GM12878 (cell line): ENCODE measurements at regions not wholly inside any gene's neighbourhood (a gene's known extent, or its start where the extent isn't known, plus 50 kb on each side); places are given as distances from the start of the nearest gene placed in this dataset.

ENCODE experiments used
- ATAC-seq: fragments of 200-7000 bp; cut with Tn5 transposase; 3 replicates; pipeline ENCODE4 v1.9.1; 2020; ENCODE audit warnings: mild to moderate bottlenecking, moderate library complexity
- BruUV-seq: library from RNA; stranded (reverse); fragments of 400-500 nt; replicated peaks from 2 replicates; lab custom pipeline; 2021; lab: Mats Ljungman, UMichigan
- CTCF ChIA-PET: fragments of 300-600 bp; sonication (Branson Sonifier 250); formaldehyde crosslinking; extraction: SDS; loops from one replicate; lab custom pipeline; 2021; ENCODE audit warnings: inconsistent platforms; lab: Yijun Ruan, JAX
- POLR2A ChIA-PET: fragments of 350-600 bp; formaldehyde crosslinking; extraction: SDS; loops from one replicate; lab custom pipeline; 2021; ENCODE audit warnings: inconsistent platforms; lab: Charles Lee
- RAD21 ChIA-PET: fragments of 300-600 bp; sonication (Branson Sonifier 250); formaldehyde crosslinking; loops from one replicate; lab custom pipeline; 2023; ENCODE audit warnings: antibody characterized with exemption; ENCODE audit not compliant: unreplicated experiment; lab: Charles Lee
- SMC1A ChIA-PET: fragments of 300-600 bp; sonication (Branson Sonifier 250); formaldehyde crosslinking; loops from one replicate; lab custom pipeline; 2023; ENCODE audit not compliant: unreplicated experiment, uncharacterized antibody; lab: Charles Lee
- DNase-seq: peaks from one replicate; pipeline ENCODE4 v3.0.0-alpha.2; 2011; ENCODE audit warnings: low read depth, low spot score
- FAIRE-seq: peaks from 3 replicates; lab custom pipeline; 2011; peaks lifted over from hg19 to GRCh38; lab: Jason Lieb, UNC
- H2AFZ ChIP-seq: 2 replicates; pipeline ENCODE4 v1.6.0; 2011; ENCODE audit warnings: low read depth, low read length, control low read depth; ENCODE audit not compliant: control insufficient read depth
- H3K27ac ChIP-seq: 2 replicates; pipeline ENCODE4 v1.5.1; 2011; ENCODE audit warnings: control low read depth; ENCODE audit not compliant: control insufficient read depth, insufficient read depth
- H3K27me3 ChIP-seq, 2 experiments: replicated peaks in 1 of 2; 2 replicates each; pipeline versions ENCODE4 v1.6.0 to v1.6.1; 2011; ENCODE audit warnings: low read length in 1 of 2; ENCODE audit not compliant: control insufficient read depth in 2 of 2, insufficient read depth in 2 of 2
- H3K36me3 ChIP-seq, 2 experiments: 2 replicates each; pipeline ENCODE4 v1.5.1; 2011; ENCODE audit warnings: low read length in 1 of 2; ENCODE audit not compliant: control insufficient read depth in 2 of 2, insufficient read depth in 2 of 2
- H3K4me1 ChIP-seq: 2 replicates; pipeline ENCODE4 v1.6.1; 2011; ENCODE audit warnings: mild to moderate bottlenecking, low read length, moderate library complexity, mixed read lengths; ENCODE audit not compliant: control insufficient read depth, insufficient read depth
- H3K4me2 ChIP-seq: 2 replicates; pipeline ENCODE4 v1.6.0; 2011; ENCODE audit warnings: control low read depth; ENCODE audit not compliant: control insufficient read depth, insufficient read depth
- H3K4me3 ChIP-seq: fragments of 200-600 bp; sonication (generic); 2 replicates; pipeline ENCODE4 v1.5.1; 2016
- H3K79me2 ChIP-seq: 2 replicates; pipeline ENCODE4 v1.6.0; 2011; ENCODE audit warnings: low read length; ENCODE audit not compliant: control insufficient read depth, insufficient read depth
- H3K9ac ChIP-seq: 2 replicates; pipeline ENCODE4 v1.8.0; 2011; ENCODE audit warnings: low read length, control low read depth, mixed read lengths; ENCODE audit not compliant: control insufficient read depth, insufficient read depth
- H3K9me3 ChIP-seq: replicated peaks from 3 replicates; pipeline ENCODE4 v1.5.1; 2011; ENCODE audit warnings: mild to moderate bottlenecking, low read length; ENCODE audit not compliant: control insufficient read depth, insufficient read depth
- H4K20me1 ChIP-seq: 2 replicates; pipeline ENCODE4 v1.6.0; 2011; ENCODE audit not compliant: control insufficient read depth, insufficient read depth
- BRCA1 ChIP-seq: IDR thresholded peaks from 2 replicates; pipeline ENCODE4 v1.6.1; 2011; ENCODE audit warnings: low read depth, low read length, improper control_type of control experiment
- IRF5 ChIP-seq: fragments of 450-650 bp; IDR thresholded peaks from 2 replicates; pipeline ENCODE4 v1.6.1; 2017; ENCODE audit warnings: borderline replicate concordance
- JUND ChIP-seq: IDR thresholded peaks from 2 replicates; pipeline ENCODE4 v1.6.1; 2012; ENCODE audit warnings: low read depth, mild to moderate bottlenecking, low read length, improper control_type of control experiment, moderate library complexity
- KAT2A ChIP-seq: conservative IDR thresholded peaks from 2 replicates; pipeline ENCODE4 v1.6.1; 2011; ENCODE audit warnings: low read depth, low read length; ENCODE audit not compliant: control insufficient read depth
- MEF2A ChIP-seq: IDR thresholded peaks from 2 replicates; pipeline ENCODE4 v1.6.1; 2011; ENCODE audit warnings: low read depth, mild to moderate bottlenecking, low read length, moderate library complexity; ENCODE audit not compliant: insufficient read depth
- NRF1 ChIP-seq: conservative IDR thresholded peaks from 2 replicates; pipeline ENCODE4 v1.6.1; 2011; ENCODE audit warnings: mild to moderate bottlenecking, low read depth, low read length, improper control_type of control experiment
- SREBF2 ChIP-seq: IDR thresholded peaks from 2 replicates; pipeline ENCODE4 v1.6.1; 2012; ENCODE audit warnings: mild to moderate bottlenecking, low read length
- TAF1 ChIP-seq: IDR thresholded peaks from 2 replicates; pipeline ENCODE4 v1.6.1; 2011; ENCODE audit warnings: mild to moderate bottlenecking, low read depth, low read length, borderline replicate concordance
- TCF3 ChIP-seq: IDR thresholded peaks from 2 replicates; pipeline ENCODE4 v1.6.1; 2012; ENCODE audit warnings: low read depth, mild to moderate bottlenecking, low read length, borderline replicate concordance; ENCODE audit not compliant: insufficient read depth
- USF2 ChIP-seq: IDR thresholded peaks from 2 replicates; pipeline ENCODE4 v1.6.1; 2011; ENCODE audit warnings: low read depth, low read length, improper control_type of control experiment, borderline replicate concordance
- YBX1 ChIP-seq: fragments of 450-650 bp; IDR thresholded peaks from 2 replicates; pipeline ENCODE4 v1.6.1; 2016; ENCODE audit warnings: antibody characterized with exemption
- YY1 ChIP-seq: IDR thresholded peaks from 2 replicates; pipeline ENCODE4 v1.6.1; 2011; ENCODE audit warnings: low read depth, mild to moderate bottlenecking, low read length
- ZNF592 ChIP-seq: fragments of 450-650 bp; IDR thresholded peaks from 2 replicates; pipeline ENCODE4 v1.6.1; 2017; ENCODE audit warnings: mild to moderate bottlenecking, moderate library complexity
- ZSCAN29 ChIP-seq: fragments of 450-650 bp; IDR thresholded peaks from 2 replicates; pipeline ENCODE4 v1.6.1; 2017; ENCODE audit warnings: mild to moderate bottlenecking, moderate library complexity
- ZZZ3 ChIP-seq: IDR thresholded peaks from 2 replicates; pipeline ENCODE4 v1.6.1; 2011; ENCODE audit warnings: low read depth; ENCODE audit not compliant: control insufficient read depth, insufficient read length
- WGBS: methylation state at CpG from one replicate; pipeline ENCODE4 v1.1.6; 2016; ENCODE audit warnings: low lambda C conversion rate; ENCODE audit not compliant: insufficient replicate concordance, insufficient coverage; ENCODE audit errors: missing lambda C conversion rate; 5-methylcytosine and 5-hydroxymethylcytosine counted together
- in situ Hi-C: fragments of 300-500 bp; cut with MboI; formaldehyde crosslinking; loops from 9 replicates; pipeline ENCODE4 v1.14.3; 2018; ENCODE audit warnings: mixed read lengths
- intact Hi-C: fragments of 100-400 bp; cut with micrococcal nuclease; formaldehyde crosslinking; loops from one replicate; pipeline ENCODE4 v1.14.2; 2022; ENCODE audit not compliant: unreplicated experiment

- Histone ChIP-seq H3K9ac (no peak overlapping the region), H2AFZ (no peak overlapping the region), H3K4me2 (no peak overlapping the region), H3K27ac (no peak overlapping the region), H3K4me1 (no peaks in the 10 kb centered on the region), H4K20me1 (no peaks in the 10 kb centered on the region), H3K4me3 (no peak overlapping the region), H3K9me3 (no peaks in the 10 kb centered on the region), H3K27me3 (no peaks in the 10 kb centered on the region), H3K36me3 (no peaks in the 10 kb centered on the region), H3K79me2 (no peaks in the 10 kb centered on the region)
- no peak for ATAC-seq
- no TSS peak for BruUV-seq
- in situ Hi-C loops (no loop called here), intact Hi-C loops (no loop called here)
- TF ChIP-seq USF2 (no peak), TAF1 (no peak), YY1 (no peak), JUND (no peak), ZSCAN29 (no peak), KAT2A (no peak), SREBF2 (no peak), YBX1 (no peak), ZZZ3 (no peak)
- POLR2A ChIA-PET = no interaction called here
- SMC1A ChIA-PET = no interaction called here
- FAIRE-seq = no peak
- WGBS = 20% methylated on average over 3 of the region's 3 CpGs
- no peak for DNase-seq
- RAD21 ChIA-PET = no interaction called here
- CTCF ChIA-PET = no interaction called here
These were observed 87.8 kb upstream of the PDE3A start for GRCh38 chr12:20280515-20280914.

- ChIA-PET SMC1A (no interaction called here), RAD21 (no interaction called here), POLR2A (no interaction called here), CTCF (no interaction called here)
- Histone ChIP-seq H3K4me1 (no peaks in the 10 kb centered on the region), H3K79me2 (no peaks in the 10 kb centered on the region), H3K36me3 (no peaks in the 10 kb centered on the region), H3K27ac (no peak overlapping the region), H3K9me3 (no peaks in the 10 kb centered on the region), H2AFZ (no peak overlapping the region), H3K4me2 (no peak overlapping the region), H3K4me3 (no peak overlapping the region), H3K27me3 (no peaks in the 10 kb centered on the region), H4K20me1 (no peaks in the 10 kb centered on the region), H3K9ac (no peak overlapping the region)
- in situ Hi-C loops (no loop called here), intact Hi-C loops (no loop called here)
- FAIRE-seq = no peak
- ATAC-seq = no peak
- no TSS peak for BruUV-seq
- DNase-seq = no peak
- no peak for TF ChIP-seq IRF5
- no peak for TF ChIP-seq MEF2A
- no peak for TF ChIP-seq ZNF592
- TF ChIP-seq NRF1 = no peak
- no peak for TF ChIP-seq BRCA1
- TF ChIP-seq TCF3 = no peak
These were observed 85.9 kb upstream of the PDE3A start for GRCh38 chr12:20282401-20282800.
